Vagina (tissue), 2 donors: ENCODE measurements at regions not wholly inside any gene's neighbourhood (a gene's known extent, or its start where the extent isn't known, plus 50 kb on each side); places are given as distances from the start of the nearest gene placed in this dataset.

Source experiments
- DNase-seq, 2 donors: peaks; one replicate each; pipeline ENCODE4 v3.0.0-alpha.2; 2017; ENCODE audit errors: extremely low spot score in 2 of 2
- H3K27ac ChIP-seq: fragments of 200-600 bp; sonication (generic); one replicate; pipeline ENCODE4 v1.5.1; 2019
- H3K27me3 ChIP-seq: fragments of 200-600 bp; sonication (generic); one replicate; pipeline ENCODE4 v1.5.1; 2019
- H3K36me3 ChIP-seq, 2 donors: fragments of 200-600 bp; sonication (generic); one replicate each; pipeline ENCODE4 v1.5.1; 2017 to 2019
- H3K4me1 ChIP-seq: fragments of 200-600 bp; sonication (generic); one replicate; pipeline ENCODE4 v1.5.1; 2019
- H3K4me3 ChIP-seq, 2 donors: fragments of 200-600 bp; sonication (generic); 1 replicate in 1 of 2; 2 replicates in 1 of 2; pipeline ENCODE4 v1.5.1; 2016 to 2019
- H3K9me3 ChIP-seq: fragments of 200-600 bp; sonication (generic); one replicate; pipeline ENCODE4 v1.5.1; 2019
- CTCF ChIP-seq, 3 experiments: fragments of 450-650 bp in 2 of 3; fragments of 200-600 bp in 1 of 3; sonication (generic) in 1 of 3; IDR thresholded peaks; one replicate each; pipeline ENCODE4 v1.5.1; 2017 to 2019; ENCODE audit warnings: antibody characterized with exemption in 3 of 3, mild to moderate bottlenecking in 2 of 3, moderate library complexity in 2 of 3
- POLR2A ChIP-seq, 2 donors: fragments of 450-650 bp; IDR thresholded peaks; one replicate each; pipeline ENCODE4 v1.6.1; 2017; ENCODE audit warnings: antibody characterized with exemption in 2 of 2, mild to moderate bottlenecking in 2 of 2, moderate library complexity in 2 of 2
- POLR2AphosphoS5 ChIP-seq, 2 donors: sonication (generic); formaldehyde crosslinking; IDR thresholded peaks; one replicate each; pipeline ENCODE4 v1.9.0; 2017; ENCODE audit warnings: antibody characterized with exemption in 2 of 2, mild to moderate bottlenecking in 2 of 2, low read depth in 1 of 2; ENCODE audit not compliant: insufficient read depth in 1 of 2
- intact Hi-C: fragments of 100-400 bp; cut with DNase I; formaldehyde crosslinking; loops from one replicate; pipeline ENCODE4 v1.15.1; 2023

GRCh38 chr2:128490881-128491691 lies 172.4 kb upstream of the HS6ST1 start:
- no peaks in the 10 kb centered on the region for H3K27me3 ChIP-seq
- H3K4me1 ChIP-seq, result peaks cover 7% of the 10 kb centered on the region
- H3K4me3 ChIP-seq, result no peak overlapping the region
- intact Hi-C loops, result no loop called here
- TF ChIP-seq POLR2AphosphoS5 (IDR thresholded peaks at IDR 0.05; ENCODE audit: insufficient read depth in 1 of 2, low read depth in 1 of 2), result no peak
- TF ChIP-seq CTCF (IDR thresholded peaks at IDR 0.05), result no peak
- TF ChIP-seq POLR2A (IDR thresholded peaks at IDR 0.05), result no peak
- H3K27ac ChIP-seq, result no peak overlapping the region
- peak in 1 of 2 donors; percentile 93 for DNase-seq
- H3K9me3 ChIP-seq, result no peaks in the 10 kb centered on the region
- H3K36me3 ChIP-seq, result no peaks in the 10 kb centered on the region

- intact Hi-C loops, result no loop called here
- TF ChIP-seq POLR2AphosphoS5 (IDR thresholded peaks at IDR 0.05; ENCODE audit: insufficient read depth in 1 of 2, low read depth in 1 of 2) (no peak), CTCF (IDR thresholded peaks at IDR 0.05) (no peak), POLR2A (IDR thresholded peaks at IDR 0.05) (no peak)
- no peaks in the 10 kb centered on the region for H3K9me3 ChIP-seq
- no peak for DNase-seq
- H3K4me3 ChIP-seq, result no peak overlapping the region
- H3K27ac ChIP-seq, result no peak overlapping the region
- no peaks in the 10 kb centered on the region for H3K27me3 ChIP-seq
- peaks cover 7% of the 10 kb centered on the region for H3K4me1 ChIP-seq
- H3K36me3 ChIP-seq, result no peaks in the 10 kb centered on the region
Observed at GRCh38 chr2:128491692-128492244, 173.1 kb upstream of the HS6ST1 start.

GRCh38 chr2:128492966-128493811 lies 174.5 kb upstream of the HS6ST1 start:
- peak; percentile 67 to 92 for DNase-seq
- no peaks in the 10 kb centered on the region for H3K27me3 ChIP-seq
- intact Hi-C loops, result no loop called here
- H3K36me3 ChIP-seq, result no peaks in the 10 kb centered on the region
- H3K9me3 ChIP-seq, result no peaks in the 10 kb centered on the region
- no peak overlapping the region for H3K27ac ChIP-seq
- no peak for TF ChIP-seq POLR2AphosphoS5 (IDR thresholded peaks at IDR 0.05; ENCODE audit: insufficient read depth in 1 of 2, low read depth in 1 of 2)
- TF ChIP-seq POLR2A (IDR thresholded peaks at IDR 0.05), result no peak
- no peak for TF ChIP-seq CTCF (IDR thresholded peaks at IDR 0.05)
- peaks cover 7% of the 10 kb centered on the region for H3K4me1 ChIP-seq
- H3K4me3 ChIP-seq, result no peak overlapping the region

- Histone ChIP-seq H3K9me3 (no peaks in the 10 kb centered on the region), H3K27ac (no peak overlapping the region), H3K36me3 (no peaks in the 10 kb centered on the region), H3K4me1 (peaks cover 7% of the 10 kb centered on the region), H3K4me3 (no peak overlapping the region), H3K27me3 (no peaks in the 10 kb centered on the region)
- DNase-seq, result peak; percentile 58 to 74
- TF ChIP-seq POLR2AphosphoS5 (IDR thresholded peaks at IDR 0.05; ENCODE audit: insufficient read depth in 1 of 2, low read depth in 1 of 2) (no peak), CTCF (IDR thresholded peaks at IDR 0.05) (no peak), POLR2A (IDR thresholded peaks at IDR 0.05) (no peak)
- intact Hi-C loops, result no loop called here
Observed at GRCh38 chr2:128493880-128494279, 175.2 kb upstream of the HS6ST1 start.
